IPS-18c (cell line): ENCODE measurements at regions not wholly inside any gene's neighbourhood (a gene's known extent, or its start where the extent isn't known, plus 50 kb on each side); places are given as distances from the start of the nearest gene placed in this dataset.
"Not testable (repeated sequence)": the region's sequence is repeated elsewhere in the genome, so short reads cannot be mapped to it uniquely, and the experiment has no call there.

Experiments
- H3K4me3 ChIP-seq: 2 replicates; pipeline ENCODE4 v1.7.0; 2013; ENCODE audit warnings: low read depth, mild to moderate bottlenecking, low read length, moderate library complexity; ENCODE audit not compliant: insufficient read depth
- H3K9me3 ChIP-seq: one replicate; pipeline ENCODE4 v1.6.1; 2013; ENCODE audit warnings: mild to moderate bottlenecking, low read length, moderate library complexity; ENCODE audit not compliant: control insufficient read depth, insufficient read depth

- Histone ChIP-seq H3K4me3 (no peak overlapping the region), H3K9me3 (peaks cover 4% of the 10 kb centered on the region)
These were observed 94.2 kb upstream of the SMIM31 start for GRCh38 chr4:164659765-164660164.

- H3K4me3 ChIP-seq, H3K9me3 ChIP-seq: not testable (repeated sequence)
These were observed 77.8 kb upstream of the SMIM31 start for GRCh38 chr4:164676152-164676551.

DNA sequence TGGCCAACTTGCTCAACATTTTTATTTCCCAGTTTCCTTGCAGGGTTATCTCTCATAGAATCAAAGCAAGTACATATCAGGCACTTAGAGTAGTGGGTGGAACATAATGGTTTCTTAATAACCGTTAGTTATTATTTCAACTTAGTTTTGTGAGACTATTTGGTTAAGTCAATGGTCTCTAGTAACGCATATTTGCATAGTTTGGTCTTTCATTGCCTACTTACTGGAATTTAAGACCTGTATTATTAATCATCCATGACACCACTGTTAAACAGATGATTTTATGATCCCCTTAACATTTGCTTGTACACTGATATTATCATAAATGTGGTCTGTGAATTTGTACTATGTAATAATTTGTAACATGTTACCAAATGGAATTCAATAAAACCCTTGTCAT, 70.9 kb upstream of the SMIM31 start:
- H3K4me3 ChIP-seq = no peak overlapping the region
- no peaks in the 10 kb centered on the region for H3K9me3 ChIP-seq

DNA sequence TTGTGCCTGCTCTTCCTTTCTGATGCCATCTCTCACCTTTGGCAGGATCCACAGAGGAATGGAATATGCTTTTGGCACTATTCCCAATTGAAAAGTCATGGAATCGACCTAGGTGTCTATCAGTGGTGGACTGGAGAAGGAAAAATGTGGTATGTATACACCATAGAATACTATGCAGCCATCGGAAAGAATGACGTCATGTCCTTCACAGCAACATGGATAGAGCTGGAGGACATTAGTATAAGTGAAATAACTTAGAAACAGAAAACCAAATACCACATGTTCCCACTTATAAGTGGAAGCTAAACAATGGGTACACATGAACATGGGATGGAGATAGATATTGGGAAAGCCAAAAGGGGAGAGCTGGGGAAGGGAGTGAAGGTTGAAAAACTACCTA, 58.3 kb upstream of the SMIM31 start:
- peaks cover 4% of the 10 kb centered on the region for H3K9me3 ChIP-seq
- H3K4me3 ChIP-seq = no peak overlapping the region

DNA sequence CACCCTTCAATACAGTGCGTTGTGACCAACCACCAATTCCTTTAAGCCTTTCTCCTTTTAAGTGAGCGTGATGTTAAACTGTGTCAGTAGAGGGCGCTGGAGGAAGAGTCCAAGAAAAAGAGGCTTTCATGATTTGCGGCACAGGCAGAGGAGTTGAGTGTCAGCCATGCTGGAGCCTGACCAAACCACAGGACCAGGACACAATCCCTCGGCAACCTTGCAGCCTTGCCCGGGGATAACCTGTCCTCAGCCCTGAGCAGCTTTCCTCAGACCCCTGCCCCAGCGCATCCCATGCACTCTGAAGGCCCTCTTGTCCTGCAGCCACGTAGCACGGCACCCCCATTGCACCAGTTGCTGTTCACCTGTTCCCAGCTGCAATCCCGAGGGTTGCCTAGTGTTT, 53.5 kb upstream of the SMIM31 start:
- no peak overlapping the region for H3K4me3 ChIP-seq
- H3K9me3 ChIP-seq = peaks cover 4% of the 10 kb centered on the region

GRCh38 chr4:164701665-164702064, 52.3 kb upstream of the SMIM31 start:
- H3K4me3 ChIP-seq = no peak overlapping the region

More at GRCh38 chr4:164701665-164702064, 52.3 kb upstream of the SMIM31 start:
- peaks cover 4% of the 10 kb centered on the region for H3K9me3 ChIP-seq
